K562 (cell line): ENCODE measurements at regions not wholly inside any gene's neighbourhood (a gene's known extent, or its start where the extent isn't known, plus 50 kb on each side); places are given as distances from the start of the nearest gene placed in this dataset.

Experiments used
- ATAC-seq: fragments of 200-7000 bp; cut with Tn5 transposase; 3 replicates; pipeline ENCODE4 v1.9.1; 2020; ENCODE audit warnings: moderate library complexity
- BruUV-seq: library from RNA; stranded (reverse); fragments of 400-500 nt; replicated peaks from 2 replicates; lab custom pipeline; 2021; lab: Mats Ljungman, UMichigan
- CTCF ChIA-PET: fragments of 300-600 bp; formaldehyde crosslinking; extraction: SDS; loops from one replicate; lab custom pipeline; 2021; ENCODE audit warnings: low intra/inter-chr PET ratio; lab: Yijun Ruan, JAX
- POLR2A ChIA-PET: fragments of 300-600, 350-650 bp; sonication (Branson Sonifier 250); formaldehyde crosslinking; extraction: SDS; loops from one replicate; lab custom pipeline; 2021; ENCODE audit warnings: antibody characterized with exemption, inconsistent platforms; lab: Yijun Ruan, JAX
- DNase-seq, 4 experiments: peaks; one replicate each; pipeline versions ENCODE4 v3.0.0 to v3.0.0-alpha.2; 2011 to 2018; ENCODE audit warnings: low spot score in 3 of 4, mixed read lengths in 3 of 4; ENCODE audit errors: extremely low read depth in 1 of 4
- FAIRE-seq: peaks from 2 replicates; lab custom pipeline; 2011; peaks lifted over from hg19 to GRCh38; lab: Jason Lieb, UNC
- H2AFZ ChIP-seq: 2 replicates; pipeline ENCODE4 v1.6.0; 2011; ENCODE audit warnings: low read depth, low read length, control low read depth, inconsistent platforms
- H3K27ac ChIP-seq: fragments of 200-600 bp; 3 replicates; pipeline ENCODE4 v1.8.0; 2011; ENCODE audit warnings: low read depth, mild to moderate bottlenecking, control low read depth, inconsistent platforms, low read length, moderate library complexity, mixed read lengths; ENCODE audit errors: extremely low read depth
- H3K27me3 ChIP-seq, 2 experiments: fragments of 300-600 bp in 1 of 2; 2 replicates in 1 of 2; 3 replicates in 1 of 2; pipeline versions ENCODE4 v1.6.0 to v1.8.0; 2011; ENCODE audit warnings: inconsistent platforms in 2 of 2, low read length in 2 of 2, mild to moderate bottlenecking in 1 of 2, mixed read lengths in 1 of 2, moderate library complexity in 1 of 2; ENCODE audit not compliant: control insufficient read depth in 2 of 2, insufficient read depth in 2 of 2
- H3K36me3 ChIP-seq: fragments of 300-600 bp; 3 replicates; pipeline ENCODE4 v1.8.0; 2011; ENCODE audit warnings: mild to moderate bottlenecking, low read length, inconsistent platforms; ENCODE audit not compliant: control insufficient read depth, insufficient read depth
- H3K4me1 ChIP-seq, 2 experiments: fragments of 200-600 bp in 1 of 2; replicated peaks in 1 of 2; 2 replicates in 1 of 2; 3 replicates in 1 of 2; pipeline versions ENCODE4 v1.5.1 to v1.8.0; 2011; ENCODE audit warnings: inconsistent platforms in 2 of 2, low read length in 2 of 2, mild to moderate bottlenecking in 1 of 2, mixed read lengths in 1 of 2, moderate library complexity in 1 of 2; ENCODE audit not compliant: control insufficient read depth in 2 of 2, insufficient read depth in 2 of 2
- H3K4me2 ChIP-seq: 2 replicates; pipeline ENCODE4 v1.6.1; 2011; ENCODE audit warnings: low read length, control low read depth, inconsistent platforms, mixed read lengths; ENCODE audit not compliant: insufficient read depth
- H3K4me3 ChIP-seq: fragments of 200-600 bp; sonication (generic), shearing (Covaris generic); 2 replicates; pipeline ENCODE4 v1.5.1; 2016; ENCODE audit warnings: control low read depth, inconsistent platforms
- H3K79me2 ChIP-seq: fragments of 200-600 bp; 3 replicates; pipeline ENCODE4 v1.8.0; 2011; ENCODE audit warnings: low read length, inconsistent platforms; ENCODE audit not compliant: control insufficient read depth, insufficient read depth
- H3K9ac ChIP-seq, 2 experiments: 2 replicates each; pipeline versions ENCODE4 v1.6.0 to v1.6.1; 2011; ENCODE audit warnings: low read depth in 2 of 2, low read length in 2 of 2, control low read depth in 1 of 2, inconsistent platforms in 1 of 2, mild to moderate bottlenecking in 1 of 2, mixed read lengths in 1 of 2; ENCODE audit not compliant: insufficient read depth in 1 of 2
- H3K9me1 ChIP-seq: one replicate; pipeline ENCODE4 v1.6.0; 2011; ENCODE audit warnings: inconsistent platforms, mild to moderate bottlenecking, low read length, moderate library complexity; ENCODE audit not compliant: control insufficient read depth, insufficient read depth
- H3K9me3 ChIP-seq: replicated peaks from 2 replicates; pipeline ENCODE4 v1.5.1; 2011; ENCODE audit warnings: low read depth, low read length, inconsistent platforms; ENCODE audit not compliant: control insufficient read depth, insufficient read depth
- H4K20me1 ChIP-seq: replicated peaks from 2 replicates; pipeline ENCODE4 v1.6.1; 2011; ENCODE audit warnings: low read length, inconsistent platforms, mixed read lengths; ENCODE audit not compliant: control insufficient read depth, insufficient read depth
- CTCF ChIP-seq, 3 experiments: IDR thresholded peaks in 2 of 3; conservative IDR thresholded peaks in 1 of 3; 2 replicates each; pipeline ENCODE4 v1.5.1; 2011 to 2012; ENCODE audit warnings: low read length in 3 of 3, mild to moderate bottlenecking in 3 of 3, control low read depth in 2 of 3, improper control_type of control experiment in 1 of 3, inconsistent platforms in 1 of 3, low read depth in 1 of 3, mixed read lengths in 1 of 3, moderate library complexity in 1 of 3; ENCODE audit not compliant: insufficient read depth in 2 of 3
- SMC3 ChIP-seq: conservative IDR thresholded peaks from 2 replicates; pipeline ENCODE4 v1.6.1; 2011; ENCODE audit warnings: low read depth, low read length, improper control_type of control experiment; ENCODE audit not compliant: insufficient read depth
- ZFPM2 ChIP-seq: fragments of 250-450 bp; sonication (Bioruptor Pico); IDR thresholded peaks from 2 replicates; pipeline ENCODE4 v1.5.1; 2022; ENCODE audit warnings: mild to moderate bottlenecking
- WGBS: fragments of 100-300 bp; shearing (Covaris generic); methylation state at CpG from one replicate; pipeline ENCODE4 v1.1.6; 2016; ENCODE audit warnings: low coverage, mixed read lengths; ENCODE audit not compliant: insufficient coverage; ENCODE audit errors: missing lambda C conversion rate; 5-methylcytosine and 5-hydroxymethylcytosine counted together
- in situ Hi-C: fragments of 300-500 bp; cut with MboI; formaldehyde crosslinking; loops from 4 replicates; pipeline ENCODE4 v1.15.0; 2018; ENCODE audit warnings: inconsistent platforms, mixed read lengths
- intact Hi-C: fragments of 100-400 bp; cut with micrococcal nuclease; formaldehyde crosslinking; loops from 2 replicates; pipeline ENCODE4 v1.14.2; 2022

DNA sequence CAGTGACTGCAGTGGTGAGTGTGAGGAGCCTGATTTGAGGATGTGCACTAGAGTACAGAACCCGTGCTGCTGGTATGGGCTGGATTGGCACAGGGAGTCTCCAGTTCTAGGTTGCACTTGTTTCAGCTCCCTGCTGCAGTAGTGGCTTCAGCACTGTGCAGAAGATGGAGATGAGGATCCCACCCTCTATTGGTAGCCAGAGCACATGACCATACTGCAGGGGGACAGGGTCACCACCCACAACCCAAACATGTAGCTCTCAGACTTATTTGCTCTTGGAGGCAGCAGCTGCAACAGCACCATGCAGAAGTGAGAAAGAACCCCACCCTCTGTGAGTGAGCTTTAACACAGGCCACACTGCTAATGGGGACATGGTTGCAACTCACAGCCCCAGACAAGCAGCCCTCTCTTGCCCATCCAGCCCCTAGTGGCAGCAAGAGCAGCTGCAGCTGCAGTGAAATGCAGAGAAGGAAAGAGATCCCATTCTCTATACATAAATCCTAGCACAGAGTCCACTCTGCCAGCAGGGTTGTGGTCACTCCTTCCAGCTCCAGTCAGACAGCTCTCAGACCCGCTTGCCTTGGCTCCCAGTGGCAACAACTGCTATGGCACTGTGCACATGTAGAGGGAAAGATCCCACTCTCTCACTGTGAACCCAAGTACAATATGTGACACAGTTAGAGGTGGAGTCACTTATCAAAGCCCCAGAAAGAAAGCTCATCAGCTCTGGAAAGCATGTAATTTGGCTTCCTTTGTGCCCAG lies 51.4 kb upstream of the SCIN start:
- Histone ChIP-seq H3K9me3 (peaks cover 4% of the 10 kb centered on the region), H3K36me3 (no peaks in the 10 kb centered on the region), H3K9ac (no peak overlapping the region), H3K9me1 (no peaks in the 10 kb centered on the region), H3K4me2 (no peak overlapping the region), H3K27ac (no peak overlapping the region), H4K20me1 (no peaks in the 10 kb centered on the region), H2AFZ (no peak overlapping the region), H3K27me3 (no peaks in the 10 kb centered on the region), H3K4me3 (no peak overlapping the region), H3K79me2 (no peaks in the 10 kb centered on the region), H3K4me1 (no peaks in the 10 kb centered on the region)
- intact Hi-C loops (no loop called here), in situ Hi-C loops (loop anchor here (5.0 kb wide), 1 partner anchor 743 kb away; no protein-coding TSS in a partner anchor)
- peak; percentile 49 for FAIRE-seq
- DNase-seq: peak; percentile 17 to 37 (median 22)
- TF ChIP-seq ZFPM2 (CRISPR knock-in tag) (no peak), CTCF (IDR thresholded peaks at IDR 0.05 in 2 of 3, conservative IDR thresholded peaks at IDR 0.05 in 1 of 3; ENCODE audit: insufficient read depth in 2 of 3, low read depth in 1 of 3, low read length in 3 of 3) (peak; percentile 46 to 63 (median 58)), SMC3 (0 out of 2 replicates have a peak, but pooled peaks have one; percentile 16)
- 9% methylated on average over 2 of the region's 2 CpGs for WGBS
- ChIA-PET POLR2A (interaction anchor here (1.0 kb wide), 1 partner anchor 30 kb away, joined by 3 read pairs; no protein-coding TSS in a partner anchor), CTCF (no interaction called here)
- BruUV-seq: no TSS peak
- peak; percentile 95 for ATAC-seq
